CMK (cell line): ENCODE measurements at regions not wholly inside any gene's neighbourhood (a gene's known extent, or its start where the extent isn't known, plus 50 kb on each side); places are given as distances from the start of the nearest gene placed in this dataset.

Experiments used
- DNase-seq: peaks from one replicate; pipeline ENCODE4 v3.0.0-alpha.2; 2010; ENCODE audit warnings: low read depth

DNA sequence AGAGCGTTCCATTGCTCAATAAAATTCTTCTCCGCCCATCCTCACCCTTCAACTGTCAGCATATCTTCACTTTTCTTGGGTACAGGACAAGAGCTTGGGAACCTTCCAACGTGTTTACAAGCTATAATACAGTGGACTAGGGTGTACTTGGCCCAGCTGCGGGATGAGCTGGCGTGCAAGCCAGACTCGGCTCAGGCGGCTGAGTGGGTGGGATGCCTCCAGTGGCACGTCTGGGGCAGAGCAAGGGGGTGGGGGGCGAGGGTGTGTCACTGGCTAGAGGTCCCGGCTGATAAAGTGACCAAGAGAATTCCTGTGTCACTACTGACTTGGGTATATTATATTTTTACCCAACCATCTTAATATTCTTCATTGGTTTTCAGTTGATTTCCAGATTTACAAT lies 179.7 kb downstream of the EVA1A start:
- no peak for DNase-seq

GRCh38 chr2:75379476-75380210 lies 180.3 kb upstream of the TACR1 start:
- no peak for DNase-seq

DNA sequence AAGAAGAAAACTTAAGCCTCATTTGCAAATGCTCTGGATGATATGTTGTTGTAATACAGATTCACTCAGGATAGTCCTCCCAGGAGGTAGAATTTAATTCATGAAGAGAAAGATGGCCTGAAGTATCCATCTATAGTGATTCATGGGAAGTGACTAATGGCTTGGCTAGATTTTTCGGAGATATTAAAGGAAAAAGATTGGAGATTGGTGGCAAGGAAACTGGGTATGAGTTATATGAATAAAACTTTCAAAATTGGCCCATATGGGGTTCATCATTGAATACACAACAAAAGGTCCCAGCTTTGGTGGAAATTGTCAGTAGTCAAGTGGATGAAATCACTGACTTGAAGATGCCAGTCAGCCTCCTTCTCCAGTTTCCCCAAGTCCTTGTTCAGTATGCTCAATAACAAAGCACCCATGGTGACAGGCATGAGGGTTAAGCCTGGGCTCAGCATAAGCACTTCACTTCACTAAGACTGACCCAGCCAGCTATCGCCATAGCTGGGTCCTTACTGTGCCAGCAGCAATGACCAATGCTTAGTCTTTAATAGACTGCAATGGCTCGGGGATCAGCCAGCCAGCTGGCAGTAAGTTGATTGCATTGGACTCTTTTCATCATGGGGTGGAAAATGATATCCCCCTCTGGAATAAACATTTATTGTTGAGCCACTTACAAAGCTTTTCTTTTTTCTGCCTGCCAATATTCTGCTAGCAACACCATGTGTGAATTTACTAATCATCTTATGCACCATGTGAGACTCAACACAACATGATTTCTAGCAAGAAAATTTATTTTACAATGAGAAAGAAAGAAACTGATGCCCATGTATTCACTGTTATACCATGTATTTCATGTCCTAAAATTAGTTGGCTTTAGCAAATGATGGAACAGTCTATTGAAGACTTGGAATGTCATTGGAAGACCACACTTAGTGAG lies 176.6 kb upstream of the TACR1 start:
- DNase-seq, result no peak

- DNase-seq, result peak; percentile 90
Measured at GRCh38 chr2:75374414-75374957, 175.2 kb upstream of the TACR1 start.

- DNase-seq, result no peak
Measured at GRCh38 chr2:75367401-75367800, 168.1 kb upstream of the TACR1 start.

- DNase-seq, result peak; percentile 75
Measured at GRCh38 chr2:75361486-75361885, 162.2 kb upstream of the TACR1 start.

DNA sequence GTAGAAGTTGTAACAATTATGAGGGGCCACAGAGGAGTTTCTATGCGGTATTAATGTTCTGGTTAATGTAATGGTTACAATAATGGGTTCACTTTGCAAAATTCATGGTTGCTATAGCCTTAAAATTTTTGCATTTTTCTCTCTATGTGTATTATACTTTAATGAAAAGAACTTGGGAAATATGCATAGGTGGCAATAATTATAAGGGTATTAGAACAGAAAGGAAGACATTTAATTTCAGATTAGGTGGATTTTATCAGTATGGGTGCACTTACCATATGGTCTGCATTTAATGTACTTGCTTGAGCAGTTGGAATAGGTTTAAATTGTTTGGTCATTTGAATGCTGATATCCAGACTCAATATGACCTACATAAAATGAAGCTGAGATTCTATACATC lies 161.6 kb upstream of the TACR1 start:
- no peak for DNase-seq

- peak; percentile 22 for DNase-seq
Measured at GRCh38 chr2:75356865-75357264, 157.5 kb upstream of the TACR1 start.

DNA sequence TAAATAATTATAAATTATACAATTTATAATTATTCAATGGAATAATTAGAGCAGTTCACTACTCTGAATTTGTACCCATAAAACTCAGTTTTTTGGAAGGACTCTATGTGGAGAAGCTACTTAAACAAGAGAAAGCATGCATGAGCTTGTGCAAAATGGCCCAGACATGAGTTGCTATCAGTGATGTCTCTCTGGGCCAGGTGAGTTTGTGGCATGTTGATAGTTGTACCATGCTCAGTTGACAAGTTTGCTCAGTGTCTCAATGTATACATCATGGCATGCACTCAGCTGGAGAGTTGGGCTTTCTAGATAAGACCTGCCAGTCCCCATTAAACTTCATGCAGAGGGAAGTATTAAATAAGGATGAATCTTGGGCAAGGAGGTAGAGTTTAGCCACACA lies 153.8 kb upstream of the TACR1 start:
- DNase-seq, result no peak

DNA sequence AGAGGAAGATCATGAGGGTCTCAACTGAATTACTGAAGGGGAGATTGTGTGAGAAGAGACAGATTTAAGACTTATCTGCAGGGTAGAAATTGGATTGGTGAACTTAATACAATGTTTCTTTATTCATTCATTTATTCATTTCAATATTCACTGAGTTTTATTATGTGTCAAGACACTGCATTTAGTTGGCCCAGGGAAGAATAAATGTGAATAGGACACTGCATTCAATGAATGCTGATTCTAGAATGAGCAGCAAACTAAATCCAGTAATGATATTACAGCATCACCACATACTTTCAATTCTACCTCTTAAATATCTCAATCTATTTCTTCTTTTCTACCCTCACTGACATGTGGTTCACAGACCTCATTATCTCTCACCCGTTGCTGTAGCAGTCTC lies 149.0 kb upstream of the TACR1 start:
- no peak for DNase-seq

DNA sequence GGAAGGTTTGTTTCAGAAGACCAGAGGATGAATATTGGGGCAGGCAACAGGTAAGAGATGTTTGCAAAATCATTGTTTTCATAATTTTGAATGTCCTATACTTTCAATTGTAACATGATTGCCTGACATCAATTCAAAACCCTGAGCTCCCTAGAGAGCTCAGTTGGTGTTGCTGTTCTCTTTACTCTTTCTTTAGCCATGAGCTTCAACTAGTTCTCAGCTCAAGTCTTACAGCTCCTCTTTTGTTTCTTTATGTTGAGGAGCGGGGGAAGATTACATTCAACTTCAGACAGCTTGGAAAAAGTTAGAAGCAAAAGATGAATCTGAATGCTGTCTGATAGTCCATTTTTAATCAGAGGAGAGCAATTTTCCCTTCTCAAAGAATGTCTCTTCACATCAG lies 144.8 kb upstream of the TACR1 start:
- no peak for DNase-seq

DNA sequence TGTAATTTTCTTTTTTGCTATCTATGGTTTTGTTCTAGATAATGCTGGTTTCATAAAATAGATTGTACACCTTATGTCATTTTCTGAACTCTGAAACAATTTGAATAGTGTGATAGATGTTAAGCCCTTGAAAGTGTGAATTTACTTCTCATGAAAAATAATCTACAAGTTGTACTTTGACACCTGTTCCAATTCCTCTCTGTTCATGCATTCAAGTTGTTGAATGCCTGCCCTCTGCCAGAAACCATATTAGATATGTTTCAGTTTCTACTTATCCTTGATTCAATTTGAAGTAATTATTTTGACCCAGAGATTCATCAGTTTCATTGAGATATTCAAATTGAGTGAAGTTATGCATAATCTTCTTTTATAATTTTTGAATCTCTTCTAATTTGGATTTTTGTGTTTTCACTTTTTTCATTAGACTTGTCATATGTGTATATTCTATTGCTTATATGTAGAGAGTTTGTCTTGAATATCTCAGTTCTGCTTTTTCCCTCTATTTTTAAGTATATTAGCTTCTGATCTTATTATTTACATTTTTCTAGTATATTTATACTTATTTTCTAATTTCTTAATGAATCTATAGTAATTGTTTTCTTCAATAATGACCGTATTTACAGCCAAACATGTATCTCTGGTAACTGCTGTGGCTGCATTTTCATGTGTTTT lies 143.3 kb upstream of the TACR1 start:
- no peak for DNase-seq

- DNase-seq, result no peak
Measured at GRCh38 chr2:75340560-75340959, 141.2 kb upstream of the TACR1 start.

DNA sequence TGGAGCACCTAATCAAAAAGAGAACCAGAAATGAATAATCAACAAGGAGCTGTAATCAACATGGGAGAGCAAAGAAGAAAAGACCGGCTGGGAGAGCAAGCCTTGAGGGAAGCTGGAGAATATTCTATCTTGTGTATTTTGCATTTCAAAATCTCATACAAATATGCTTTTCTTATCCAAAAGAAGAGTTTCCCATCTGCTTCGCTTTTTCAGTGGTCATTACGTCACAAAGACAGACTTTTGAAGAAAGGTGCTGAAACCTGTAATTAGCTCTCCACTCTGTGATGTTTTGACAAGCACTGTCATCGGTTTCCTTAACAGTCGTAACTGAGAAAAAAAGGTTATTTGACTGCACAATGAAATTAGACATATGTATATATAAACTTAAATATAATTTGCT lies 139.1 kb upstream of the TACR1 start:
- DNase-seq, result no peak

- no peak for DNase-seq
Measured at GRCh38 chr2:75337619-75338018, 138.3 kb upstream of the TACR1 start.

GRCh38 chr2:75337016-75337415 lies 137.7 kb upstream of the TACR1 start:
- DNase-seq, result no peak

GRCh38 chr2:75336451-75336850 lies 137.1 kb upstream of the TACR1 start:
- DNase-seq, result no peak

GRCh38 chr2:75334076-75334475 lies 134.8 kb upstream of the TACR1 start:
- DNase-seq, result no peak

DNA sequence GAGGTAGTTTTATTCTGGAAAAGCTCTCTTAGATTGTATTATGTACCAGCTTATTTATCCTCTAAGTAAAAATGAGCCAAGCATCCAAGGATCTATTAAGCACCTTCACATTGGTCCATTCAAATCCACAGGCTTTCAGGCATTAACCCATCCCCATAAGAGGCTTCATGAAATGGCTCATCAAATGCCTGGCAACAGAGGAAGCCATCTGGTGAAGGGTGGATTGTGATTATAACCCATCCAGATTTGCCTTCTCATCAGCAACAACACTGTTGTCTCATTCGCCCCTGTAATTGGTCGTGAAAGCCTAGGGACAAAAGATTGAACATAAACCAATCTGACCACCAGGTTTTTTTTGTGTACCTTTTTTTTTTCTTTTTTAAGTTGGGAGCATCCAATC lies 134.3 kb upstream of the TACR1 start:
- DNase-seq, result no peak

DNA sequence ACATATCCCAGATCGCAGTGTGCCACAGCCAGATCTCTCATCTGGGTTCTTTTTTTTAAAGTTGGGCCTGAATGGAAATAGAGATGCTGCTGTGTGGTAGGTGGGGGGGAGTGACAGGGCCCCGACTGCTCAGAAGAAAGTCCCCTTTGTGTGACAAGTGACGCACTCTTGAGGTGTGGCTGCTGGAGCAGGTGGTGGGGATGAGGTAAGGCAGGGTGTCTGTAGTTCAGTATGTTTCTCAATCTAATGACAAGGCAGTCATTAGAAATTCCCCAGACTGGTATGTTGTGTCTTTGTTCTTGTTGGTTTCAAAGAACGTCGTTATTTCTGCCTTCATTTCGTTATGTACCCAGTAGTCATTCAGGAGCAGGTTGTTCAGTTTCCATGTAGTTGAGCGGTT lies 128.8 kb upstream of the TACR1 start:
- no peak for DNase-seq

GRCh38 chr2:75327334-75327733 lies 128.0 kb upstream of the TACR1 start:
- DNase-seq, result no peak

GRCh38 chr2:75326645-75327044 lies 127.3 kb upstream of the TACR1 start:
- DNase-seq, result no peak

GRCh38 chr2:75325594-75325993 lies 126.3 kb upstream of the TACR1 start:
- DNase-seq, result no peak
